ENCODE measurements at regions not wholly inside any gene's neighbourhood (a gene's known extent, or its start where the extent isn't known, plus 50 kb on each side); places are given as distances from the start of the nearest gene placed in this dataset.

DNA sequence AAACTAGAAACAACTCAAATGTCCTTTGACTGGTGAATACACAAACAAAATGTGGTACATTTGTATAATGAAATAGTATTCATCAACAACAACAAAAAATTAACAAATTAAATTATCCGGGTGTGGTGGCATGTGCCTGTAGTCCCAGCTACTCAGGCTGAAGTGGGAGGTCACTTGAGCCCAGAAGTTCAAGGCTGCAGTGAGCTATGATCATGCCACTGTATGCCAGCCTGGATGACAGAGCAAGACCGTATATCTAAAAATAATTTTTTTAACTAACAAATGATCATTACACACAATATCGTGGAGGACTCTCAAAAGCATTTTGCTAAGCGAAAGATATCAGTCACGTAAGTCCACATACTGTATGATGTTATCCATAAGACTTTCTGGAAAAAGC is 71.6 kb upstream of the SORBS2 start:
- H3K4me1 ChIP-seq (replicated peaks in 1 of 4; ENCODE audit: control insufficient read depth in 3 of 4, insufficient read depth in 4 of 4, low read length in 3 of 4), result peaks cover 0 to 4% (median 2%) of the 10 kb centered on the region in 4 experiments; a peak in 3 of 7 replicates
- WGBS, 2 experiments (ENCODE audit: extremely low coverage in 1 of 2, insufficient coverage in 1 of 2, insufficient read length in 1 of 2, insufficient replicate concordance in 2 of 2, low coverage in 1 of 2, low lambda C conversion rate in 2 of 2, missing lambda C conversion rate in 1 of 2), result 94% methylated on average over 5 of the region's 5 CpGs; no CpG with 5 or more reads in 1 of the 2 experiments
- no peaks in the 10 kb centered on the region for H3K23me2 ChIP-seq (ENCODE audit: low read depth, low read length)
- H3K56ac ChIP-seq (replicated peaks; ENCODE audit: insufficient read length, low read depth, low read length), result no peak overlapping the region
- H3K14ac ChIP-seq (ENCODE audit: insufficient read length), result no peak overlapping the region
- H4K5ac ChIP-seq (ENCODE audit: insufficient read length, low read depth, low read length), result no peak overlapping the region
- no peak overlapping the region for H3K23ac ChIP-seq (ENCODE audit: insufficient read length)
- ChIA-PET POLR2A (ENCODE audit: partially characterized antibody) (no interaction called here), CTCF (ENCODE audit: partially characterized antibody) (interaction anchor here (0.7 to 1.4 kb wide), 3 partner anchors 14 to 319 kb away, joined by 3 read pairs; no protein-coding TSS in a partner anchor)
- DNase-seq (ENCODE audit: low read depth in 1 of 2, low spot score in 2 of 2) (no peak), FAIRE-seq (no peak)
- no peaks in the 10 kb centered on the region for H3K79me2 ChIP-seq (ENCODE audit: control insufficient read depth in 1 of 2, insufficient read depth in 2 of 2, low read length in 2 of 2)
- H2BK12ac ChIP-seq (ENCODE audit: low read depth, low read length), result no peak overlapping the region
- no peak overlapping the region for H3K4me2 ChIP-seq (ENCODE audit: insufficient read depth in 1 of 2, low read depth in 2 of 2, low read length in 2 of 2)
- no peak overlapping the region for H3K4me3 ChIP-seq (ENCODE audit: extremely low read depth in 1 of 4, insufficient read depth in 2 of 4, low read depth in 3 of 4, low read length in 4 of 4)
- H4K20me1 ChIP-seq (replicated peaks in 1 of 2; ENCODE audit: control insufficient read depth in 1 of 2, insufficient read depth in 2 of 2, low read length in 2 of 2), result no peaks in the 10 kb centered on the region
- no peaks in the 10 kb centered on the region for H3K79me1 ChIP-seq (ENCODE audit: low read depth, low read length)
- no peak overlapping the region for H2AFZ ChIP-seq (ENCODE audit: low read length)
- peaks cover 0 to 5% of the 10 kb centered on the region in 2 experiments; a peak in 2 of 4 replicates for H3K9me3 ChIP-seq (ENCODE audit: insufficient read depth in 2 of 2, low read depth in 1 of 2, low read length in 1 of 2)
- H3K18ac ChIP-seq (ENCODE audit: extremely low read depth, low read length), result no peak overlapping the region
- no peak overlapping the region for H3K9ac ChIP-seq (replicated peaks in 1 of 4; ENCODE audit: extremely low read depth in 1 of 4, low read depth in 3 of 4, low read length in 3 of 4)
- TF ChIP-seq BRCA1 (IDR thresholded peaks at IDR 0.05; ENCODE audit: low read depth, low read length) (no peak), EP300 (IDR thresholded peaks at IDR 0.05; ENCODE audit: borderline replicate concordance in 1 of 2, low read depth in 2 of 2, low read length in 2 of 2) (no peak), SIRT6 (IDR thresholded peaks at IDR 0.05; ENCODE audit: low read length) (no peak), CHD1 (IDR thresholded peaks at IDR 0.05; ENCODE audit: low read depth, low read length) (no peak), FOSL1 (IDR thresholded peaks at IDR 0.05; ENCODE audit: insufficient read depth, low read depth, low read length) (no peak), RNF2 (IDR thresholded peaks at IDR 0.05; ENCODE audit: borderline replicate concordance, low read depth, low read length, missing control alignments, poor library complexity, severe bottlenecking) (no peak), SP2 (IDR thresholded peaks at IDR 0.05; ENCODE audit: low read length) (no peak), RBBP5 (IDR thresholded peaks at IDR 0.05; ENCODE audit: borderline replicate concordance, low read depth, low read length) (no peak), TBP (IDR thresholded peaks at IDR 0.05; ENCODE audit: low read depth, low read length) (no peak), PHF8 (conservative IDR thresholded peaks at IDR 0.05; ENCODE audit: low read depth, low read length) (no peak), BCL11A (IDR thresholded peaks at IDR 0.05; ENCODE audit: low read depth in 2 of 2, low read length in 2 of 2) (no peak)
- H3K4ac ChIP-seq (replicated peaks; ENCODE audit: insufficient read length, low read depth, low read length), result no peak overlapping the region
- no peak overlapping the region for H2BK5ac ChIP-seq (ENCODE audit: low read depth, low read length)
- no peak overlapping the region for H2AK5ac ChIP-seq (ENCODE audit: low read depth, low read length)
- H2BK20ac ChIP-seq (ENCODE audit: low read length), result no peak overlapping the region
- H3K27me3 ChIP-seq (replicated peaks in 1 of 4; ENCODE audit: control insufficient read depth in 3 of 4, extremely low read depth in 1 of 4, insufficient read depth in 3 of 4, low read length in 3 of 4), result no peaks in the 10 kb centered on the region
- H2BK120ac ChIP-seq (replicated peaks; ENCODE audit: low read depth, low read length), result no peak overlapping the region
- H4K91ac ChIP-seq (replicated peaks; ENCODE audit: insufficient read length, low read length), result no peak overlapping the region
- no peak overlapping the region for H4K8ac ChIP-seq (ENCODE audit: extremely low read depth, insufficient read depth, low read length)
- H3K36me3 ChIP-seq (ENCODE audit: control insufficient read depth in 2 of 4, insufficient read depth in 4 of 4, low read length in 3 of 4), result no peaks in the 10 kb centered on the region
- no peak overlapping the region for H2BK15ac ChIP-seq (ENCODE audit: low read length)
- H3K27ac ChIP-seq (ENCODE audit: low read depth, low read length), result no peak overlapping the region

Data from H1 (cell line).